ENCODE measurements at regions not wholly inside any gene's neighbourhood (a gene's known extent, or its start where the extent isn't known, plus 50 kb on each side); places are given as distances from the start of the nearest gene placed in this dataset.

GRCh38 chr5:57802131-57802530 lies 319.5 kb upstream of the ACTBL2 start:
- CTCF ChIA-PET = interaction anchor here (0.6 kb wide), 1 partner anchor 9 kb away, joined by 4 read pairs; no protein-coding TSS in a partner anchor
- no TSS peak for BruUV-seq (replicated peaks)

GRCh38 chr5:57795203-57795602 lies 312.6 kb upstream of the ACTBL2 start:
- intact Hi-C loops (cut with micrococcal nuclease; ENCODE audit: unreplicated experiment) = no loop called here
- no peak for TF ChIP-seq CTCF (conservative IDR thresholded peaks at IDR 0.05; ENCODE audit: low read depth, low read length)
- TF ChIP-seq EZH2 (IDR thresholded peaks at IDR 0.05; ENCODE audit: borderline replicate concordance, low read depth, low read length, poor library complexity, severe bottlenecking) = no peak
- CTCF ChIA-PET = no interaction called here

More at GRCh38 chr5:57802131-57802530, 319.5 kb upstream of the ACTBL2 start:
- no peak for TF ChIP-seq CTCF (conservative IDR thresholded peaks at IDR 0.05; ENCODE audit: low read depth, low read length)
- TF ChIP-seq EZH2 (IDR thresholded peaks at IDR 0.05; ENCODE audit: borderline replicate concordance, low read depth, low read length, poor library complexity, severe bottlenecking) = no peak
- no peak for DNase-seq (ENCODE audit: low spot score)
- POLR2A ChIA-PET (ENCODE audit: low non-redundant PET) = no interaction called here
- H3K4me3 ChIP-seq (ENCODE audit: low read depth, low read length, poor library complexity, severe bottlenecking) = no peak overlapping the region
- H3K4me1 ChIP-seq (ENCODE audit: insufficient read depth, low read length, poor library complexity, severe bottlenecking) = peaks cover 20% of the 10 kb centered on the region
- intact Hi-C loops (cut with micrococcal nuclease; ENCODE audit: unreplicated experiment) = no loop called here
- no peak overlapping the region for H3K27ac ChIP-seq (ENCODE audit: low read depth, low read length, poor library complexity, severe bottlenecking)
- no peaks in the 10 kb centered on the region for H3K36me3 ChIP-seq (ENCODE audit: insufficient read depth, low read length, poor library complexity, severe bottlenecking)
- H3K9me3 ChIP-seq (ENCODE audit: low read depth, low read length, poor library complexity, severe bottlenecking) = no peaks in the 10 kb centered on the region
- no peaks in the 10 kb centered on the region for H3K27me3 ChIP-seq (replicated peaks; ENCODE audit: insufficient read depth, low read depth, low read length, poor library complexity)

DNA sequence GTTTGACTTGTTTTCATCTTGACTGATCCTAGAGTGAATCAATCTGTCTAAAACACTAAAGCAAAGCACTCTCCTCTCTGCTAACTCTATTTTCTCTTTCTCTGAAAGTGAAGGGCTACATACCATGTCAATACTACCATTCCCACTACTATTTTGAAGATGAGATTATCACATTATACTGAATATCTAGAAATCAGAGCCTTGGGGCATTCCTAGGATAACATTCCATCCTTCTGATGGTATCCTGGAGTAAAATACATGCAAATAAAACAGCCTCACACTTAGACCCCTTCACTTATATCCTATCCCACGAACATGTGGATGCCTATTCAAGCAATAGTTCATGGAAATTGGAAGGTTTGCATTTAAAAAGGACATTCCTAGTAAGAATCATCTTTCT lies 309.3 kb upstream of the ACTBL2 start:
- CTCF ChIA-PET = no interaction called here

More at GRCh38 chr5:57795203-57795602, 312.6 kb upstream of the ACTBL2 start:
- no peak overlapping the region for H3K27ac ChIP-seq (ENCODE audit: low read depth, low read length, poor library complexity, severe bottlenecking)
- H3K36me3 ChIP-seq (ENCODE audit: insufficient read depth, low read length, poor library complexity, severe bottlenecking) = no peaks in the 10 kb centered on the region
- no peaks in the 10 kb centered on the region for H3K27me3 ChIP-seq (replicated peaks; ENCODE audit: insufficient read depth, low read depth, low read length, poor library complexity)
- H3K4me3 ChIP-seq (ENCODE audit: low read depth, low read length, poor library complexity, severe bottlenecking) = no peak overlapping the region
- BruUV-seq (replicated peaks) = no TSS peak
- no peaks in the 10 kb centered on the region for H3K4me1 ChIP-seq (ENCODE audit: insufficient read depth, low read length, poor library complexity, severe bottlenecking)
- DNase-seq (ENCODE audit: low spot score) = no peak
- no peaks in the 10 kb centered on the region for H3K9me3 ChIP-seq (ENCODE audit: low read depth, low read length, poor library complexity, severe bottlenecking)
- POLR2A ChIA-PET (ENCODE audit: low non-redundant PET) = no interaction called here

More for the DNA sequence above, 309.3 kb upstream of the ACTBL2 start:
- DNase-seq (ENCODE audit: low spot score) = no peak
- no peaks in the 10 kb centered on the region for H3K4me1 ChIP-seq (ENCODE audit: insufficient read depth, low read length, poor library complexity, severe bottlenecking)
- no peak overlapping the region for H3K4me3 ChIP-seq (ENCODE audit: low read depth, low read length, poor library complexity, severe bottlenecking)
- intact Hi-C loops (cut with micrococcal nuclease; ENCODE audit: unreplicated experiment) = no loop called here
- H3K9me3 ChIP-seq (ENCODE audit: low read depth, low read length, poor library complexity, severe bottlenecking) = no peaks in the 10 kb centered on the region
- no peak overlapping the region for H3K27ac ChIP-seq (ENCODE audit: low read depth, low read length, poor library complexity, severe bottlenecking)
- H3K27me3 ChIP-seq (replicated peaks; ENCODE audit: insufficient read depth, low read depth, low read length, poor library complexity) = no peaks in the 10 kb centered on the region
- no peak for TF ChIP-seq EZH2 (IDR thresholded peaks at IDR 0.05; ENCODE audit: borderline replicate concordance, low read depth, low read length, poor library complexity, severe bottlenecking)
- no peak for TF ChIP-seq CTCF (conservative IDR thresholded peaks at IDR 0.05; ENCODE audit: low read depth, low read length)
- no TSS peak for BruUV-seq (replicated peaks)
- H3K36me3 ChIP-seq (ENCODE audit: insufficient read depth, low read length, poor library complexity, severe bottlenecking) = no peaks in the 10 kb centered on the region
- POLR2A ChIA-PET (ENCODE audit: low non-redundant PET) = no interaction called here
